Panc1 (cell line): ENCODE measurements at regions not wholly inside any gene's neighbourhood (a gene's known extent, or its start where the extent isn't known, plus 50 kb on each side); places are given as distances from the start of the nearest gene placed in this dataset.

Source experiments
- CTCF ChIP-seq: fragments of 450-650 bp; IDR thresholded peaks from 2 replicates; pipeline ENCODE4 v1.5.1; 2017; ENCODE audit warnings: mild to moderate bottlenecking
- POLR2AphosphoS5 ChIP-seq: IDR thresholded peaks from 2 replicates; pipeline ENCODE4 v1.6.1; 2012; ENCODE audit warnings: mild to moderate bottlenecking, low read depth, low read length, moderate library complexity
- REST ChIP-seq, 2 experiments: IDR thresholded peaks; 2 replicates each; pipeline ENCODE4 v1.6.1; 2011 to 2012; ENCODE audit warnings: low read depth in 2 of 2, control low read depth in 1 of 2, low read length in 1 of 2, mild to moderate bottlenecking in 1 of 2, moderate library complexity in 1 of 2; ENCODE audit not compliant: insufficient read depth in 1 of 2
- SIN3A ChIP-seq: IDR thresholded peaks from 2 replicates; pipeline ENCODE4 v1.6.1; 2012; ENCODE audit warnings: low read depth, mild to moderate bottlenecking, low read length, moderate library complexity, borderline replicate concordance; ENCODE audit not compliant: insufficient read depth

GRCh38 chr6:160881148-160881808 is 110.3 kb upstream of the MAP3K4 start:
- TF ChIP-seq CTCF: no peak
- TF ChIP-seq POLR2AphosphoS5: no peak
- no peak for TF ChIP-seq REST (IDR thresholded peaks at IDR 0.05; ENCODE audit: insufficient read depth in 1 of 2, low read depth in 2 of 2, low read length in 1 of 2)
- no peak for TF ChIP-seq SIN3A
